Loucy (cell line): ENCODE measurements at regions not wholly inside any gene's neighbourhood (a gene's known extent, or its start where the extent isn't known, plus 50 kb on each side); places are given as distances from the start of the nearest gene placed in this dataset.

Source experiments
- H2AFZ ChIP-seq: fragments of 200-600 bp; sonication (generic); 2 replicates; pipeline ENCODE4 v1.6.0; 2016; ENCODE audit warnings: antibody characterized with exemption, mild to moderate bottlenecking, low read length, moderate library complexity
- H3F3A ChIP-seq: fragments of 200-600 bp; 2 replicates; pipeline ENCODE4 v1.6.0; 2016; ENCODE audit warnings: antibody characterized with exemption, low read depth, mild to moderate bottlenecking
- H3K27me3 ChIP-seq: fragments of 200-600 bp; sonication (generic); 2 replicates; pipeline ENCODE4 v1.6.1; 2014; ENCODE audit warnings: low read length, mild to moderate bottlenecking; ENCODE audit not compliant: insufficient read depth, poor library complexity, severe bottlenecking
- H3K36me3 ChIP-seq: fragments of 200-600 bp; sonication (generic); 2 replicates; pipeline ENCODE4 v1.6.1; 2016; ENCODE audit warnings: low read length; ENCODE audit not compliant: insufficient read depth
- H3K4me1 ChIP-seq: fragments of 200-600 bp; sonication (generic); 2 replicates; pipeline ENCODE4 v1.5.1; 2014; ENCODE audit warnings: low read length, mild to moderate bottlenecking; ENCODE audit not compliant: insufficient read depth, poor library complexity, severe bottlenecking
- H3K4me2 ChIP-seq: fragments of 200-600 bp; sonication (generic); 2 replicates; pipeline ENCODE4 v1.6.0; 2014; ENCODE audit warnings: antibody characterized with exemption, low read length, low read depth, mild to moderate bottlenecking; ENCODE audit not compliant: poor library complexity, severe bottlenecking
- H3K4me3 ChIP-seq: fragments of 200-600 bp; sonication (generic); 2 replicates; pipeline ENCODE4 v1.5.1; 2014; ENCODE audit warnings: low read length, mild to moderate bottlenecking, mixed read lengths; ENCODE audit not compliant: poor library complexity, severe bottlenecking
- H3K79me2 ChIP-seq: fragments of 200-600 bp; sonication (generic); 2 replicates; pipeline ENCODE4 v1.6.1; 2014; ENCODE audit warnings: low read length; ENCODE audit not compliant: insufficient read depth
- H3K9ac ChIP-seq: fragments of 200-600 bp; sonication (generic); 2 replicates; pipeline ENCODE4 v1.6.0; 2014; ENCODE audit warnings: mild to moderate bottlenecking, low read depth, low read length, moderate library complexity; ENCODE audit not compliant: poor library complexity, severe bottlenecking
- H3K9me2 ChIP-seq: fragments of 200-600 bp; sonication (generic); replicated peaks from 2 replicates; pipeline ENCODE4 v1.6.1; 2016; ENCODE audit warnings: low read depth, low read length, mixed read lengths
- H3K9me3 ChIP-seq: fragments of 200-600 bp; sonication (generic); 2 replicates; pipeline ENCODE4 v1.6.1; 2014; ENCODE audit warnings: mild to moderate bottlenecking, antibody characterized with exemption, low read length, low read depth; ENCODE audit not compliant: insufficient read depth
- H4K20me1 ChIP-seq: fragments of 200-600 bp; sonication (generic); 2 replicates; pipeline ENCODE4 v1.6.0; 2014; ENCODE audit warnings: antibody characterized with exemption, low read length, mild to moderate bottlenecking; ENCODE audit not compliant: insufficient read depth, poor library complexity, severe bottlenecking
- CTCF ChIP-seq: fragments of 200-600 bp; sonication (generic); conservative IDR thresholded peaks from 2 replicates; pipeline ENCODE4 v1.5.1; 2014; ENCODE audit warnings: mild to moderate bottlenecking, antibody characterized with exemption, low read length
- EZH2phosphoT487 ChIP-seq: fragments of 200-600 bp; IDR thresholded peaks from 2 replicates; pipeline ENCODE4 v1.6.1; 2018; ENCODE audit warnings: antibody characterized with exemption, mild to moderate bottlenecking, moderate library complexity, borderline replicate concordance

DNA sequence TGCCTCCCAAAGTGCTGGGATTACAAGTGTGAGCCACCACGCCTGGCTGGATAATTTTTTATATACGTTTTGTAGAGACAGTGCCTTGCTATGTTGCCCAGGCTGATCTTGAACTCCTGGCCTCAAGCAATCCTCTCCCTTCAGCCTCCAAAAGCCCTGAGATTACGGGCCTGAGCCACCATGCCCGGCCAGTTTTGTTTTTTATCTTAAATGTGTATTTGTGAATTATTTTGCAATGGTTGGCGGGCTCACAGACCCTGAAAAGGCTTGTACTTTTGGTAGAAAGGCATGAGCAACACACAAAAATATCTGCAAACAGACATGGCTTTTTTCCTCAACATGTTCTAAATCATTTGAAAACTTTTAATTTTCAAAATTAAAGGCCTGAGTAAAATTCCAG is 73.4 kb upstream of the TMEM18 start:
- Histone ChIP-seq H4K20me1 (no peaks in the 10 kb centered on the region), H3K9me2 (no peaks in the 10 kb centered on the region), H3K4me2 (no peak overlapping the region), H3K9me3 (no peaks in the 10 kb centered on the region), H3K36me3 (no peaks in the 10 kb centered on the region), H3K27me3 (no peaks in the 10 kb centered on the region), H3K4me1 (peaks cover 10% of the 10 kb centered on the region), H3K9ac (no peak overlapping the region), H3K4me3 (no peak overlapping the region), H3K79me2 (no peaks in the 10 kb centered on the region), H3F3A (no peaks in the 10 kb centered on the region), H2AFZ (no peak overlapping the region)
- TF ChIP-seq CTCF, result no peak
- TF ChIP-seq EZH2phosphoT487, result no peak

DNA sequence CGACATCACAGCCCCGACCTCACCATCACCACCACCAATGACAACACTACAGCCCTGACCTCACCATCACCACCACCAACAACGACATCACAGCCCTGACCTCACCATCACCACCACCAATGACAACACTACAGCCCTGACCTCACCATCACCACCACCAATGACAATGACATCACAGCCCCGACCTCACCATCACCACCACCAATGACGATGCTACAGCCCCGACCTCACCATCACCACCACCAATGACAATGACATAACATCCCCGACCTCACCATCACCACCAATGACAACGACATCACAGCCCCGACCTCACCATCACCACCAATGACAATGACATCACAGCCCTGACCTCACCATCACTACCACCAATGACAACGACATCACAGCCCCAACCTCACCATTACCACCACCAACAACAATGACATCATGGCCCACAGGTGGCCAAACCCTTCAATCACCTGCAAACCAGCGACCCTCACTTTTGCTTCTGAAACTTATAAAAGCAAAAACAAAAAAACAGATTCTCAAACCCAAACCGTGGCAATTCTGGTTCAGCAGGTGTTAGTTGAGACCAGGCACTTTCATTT is 70.7 kb upstream of the TMEM18 start:
- Histone ChIP-seq H3K4me2 (no peak overlapping the region), H4K20me1 (no peaks in the 10 kb centered on the region), H3K4me1 (no peaks in the 10 kb centered on the region), H3K9me3 (no peaks in the 10 kb centered on the region), H3K27me3 (no peaks in the 10 kb centered on the region), H3K79me2 (no peaks in the 10 kb centered on the region), H2AFZ (no peak overlapping the region), H3K9me2 (no peaks in the 10 kb centered on the region), H3K9ac (no peak overlapping the region), H3K36me3 (no peaks in the 10 kb centered on the region), H3F3A (no peaks in the 10 kb centered on the region), H3K4me3 (no peak overlapping the region)
- TF ChIP-seq CTCF, result no peak
- no peak for TF ChIP-seq EZH2phosphoT487

- no peaks in the 10 kb centered on the region for H3F3A ChIP-seq
- no peaks in the 10 kb centered on the region for H3K27me3 ChIP-seq
- H3K79me2 ChIP-seq, result no peaks in the 10 kb centered on the region
- H2AFZ ChIP-seq, result no peak overlapping the region
- H3K4me3 ChIP-seq, result no peak overlapping the region
- H3K4me1 ChIP-seq, result no peaks in the 10 kb centered on the region
- TF ChIP-seq CTCF, result no peak
- no peak for TF ChIP-seq EZH2phosphoT487
- no peaks in the 10 kb centered on the region for H3K36me3 ChIP-seq
- H4K20me1 ChIP-seq, result no peaks in the 10 kb centered on the region
- no peaks in the 10 kb centered on the region; the same call in 1 of the 2 replicates for H3K9me3 ChIP-seq
- H3K9me2 ChIP-seq, result no peaks in the 10 kb centered on the region
- H3K4me2 ChIP-seq, result no peak overlapping the region
- no peak overlapping the region for H3K9ac ChIP-seq
Measured at GRCh38 chr2:746697-747096, 69.5 kb upstream of the TMEM18 start.
